Vagina (tissue), 2 donors: ENCODE measurements at regions not wholly inside any gene's neighbourhood (a gene's known extent, or its start where the extent isn't known, plus 50 kb on each side); places are given as distances from the start of the nearest gene placed in this dataset.

Experiments
- POLR2A ChIP-seq, 2 donors: fragments of 450-650 bp; IDR thresholded peaks; one replicate each; pipeline ENCODE4 v1.6.1; 2017; ENCODE audit warnings: antibody characterized with exemption in 2 of 2, mild to moderate bottlenecking in 2 of 2, moderate library complexity in 2 of 2
- POLR2AphosphoS5 ChIP-seq, 2 donors: sonication (generic); formaldehyde crosslinking; IDR thresholded peaks; one replicate each; pipeline ENCODE4 v1.9.0; 2017; ENCODE audit warnings: antibody characterized with exemption in 2 of 2, mild to moderate bottlenecking in 2 of 2, low read depth in 1 of 2; ENCODE audit not compliant: insufficient read depth in 1 of 2
- TF ChIP-seq, protein P1 (sequence below), 3 experiments: fragments of 450-650 bp in 2 of 3; fragments of 200-600 bp in 1 of 3; sonication (generic) in 1 of 3; IDR thresholded peaks; one replicate each; pipeline ENCODE4 v1.5.1; 2017 to 2019; ENCODE audit warnings: antibody characterized with exemption in 3 of 3, mild to moderate bottlenecking in 2 of 3, moderate library complexity in 2 of 3

GRCh38 chr6:20280288-20280621 is 68.0 kb upstream of the MBOAT1 start:
- TF ChIP-seq POLR2A (IDR thresholded peaks at IDR 0.05) (no peak), POLR2AphosphoS5 (IDR thresholded peaks at IDR 0.05; ENCODE audit: insufficient read depth in 1 of 2, low read depth in 1 of 2) (no peak)
- TF ChIP-seq, protein P1, sequence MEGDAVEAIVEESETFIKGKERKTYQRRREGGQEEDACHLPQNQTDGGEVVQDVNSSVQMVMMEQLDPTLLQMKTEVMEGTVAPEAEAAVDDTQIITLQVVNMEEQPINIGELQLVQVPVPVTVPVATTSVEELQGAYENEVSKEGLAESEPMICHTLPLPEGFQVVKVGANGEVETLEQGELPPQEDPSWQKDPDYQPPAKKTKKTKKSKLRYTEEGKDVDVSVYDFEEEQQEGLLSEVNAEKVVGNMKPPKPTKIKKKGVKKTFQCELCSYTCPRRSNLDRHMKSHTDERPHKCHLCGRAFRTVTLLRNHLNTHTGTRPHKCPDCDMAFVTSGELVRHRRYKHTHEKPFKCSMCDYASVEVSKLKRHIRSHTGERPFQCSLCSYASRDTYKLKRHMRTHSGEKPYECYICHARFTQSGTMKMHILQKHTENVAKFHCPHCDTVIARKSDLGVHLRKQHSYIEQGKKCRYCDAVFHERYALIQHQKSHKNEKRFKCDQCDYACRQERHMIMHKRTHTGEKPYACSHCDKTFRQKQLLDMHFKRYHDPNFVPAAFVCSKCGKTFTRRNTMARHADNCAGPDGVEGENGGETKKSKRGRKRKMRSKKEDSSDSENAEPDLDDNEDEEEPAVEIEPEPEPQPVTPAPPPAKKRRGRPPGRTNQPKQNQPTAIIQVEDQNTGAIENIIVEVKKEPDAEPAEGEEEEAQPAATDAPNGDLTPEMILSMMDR (IDR thresholded peaks at IDR 0.05) = no peak
